IMR-90 (cell line): ENCODE measurements at regions not wholly inside any gene's neighbourhood (a gene's known extent, or its start where the extent isn't known, plus 50 kb on each side); places are given as distances from the start of the nearest gene placed in this dataset.
A peak's percentile ranks its signal among the peaks of the same experiment; 100 is the strongest.

Source experiments
- ATAC-seq: fragments of 200-7000 bp; cut with Tn5 transposase; 2 replicates; pipeline ENCODE4 v1.9.1; 2020; ENCODE audit warnings: low read depth, mild to moderate bottlenecking, moderate library complexity
- BruUV-seq: library from RNA; stranded (reverse); fragments of 400-500 nt; replicated peaks from 2 replicates; lab custom pipeline; 2021; lab: Mats Ljungman, UMichigan
- CTCF ChIA-PET: fragments of 300-600 bp; formaldehyde crosslinking; extraction: SDS; loops from one replicate; lab custom pipeline; 2021; ENCODE audit warnings: antibody characterized with exemption; lab: Yijun Ruan, JAX
- POLR2A ChIA-PET: fragments of 300-600 bp; sonication (Branson Sonifier 250); formaldehyde crosslinking; loops from one replicate; lab custom pipeline; 2022; ENCODE audit warnings: antibody characterized with exemption; ENCODE audit not compliant: unreplicated experiment; lab: Charles Lee
- DNase-seq: peaks from one replicate; pipeline ENCODE4 v3.0.0; 2013
- H2AFZ ChIP-seq: replicated peaks from 2 replicates; pipeline ENCODE3; 2013; ENCODE audit warnings: low read length, mild to moderate bottlenecking; ENCODE audit not compliant: poor library complexity
- H2AK5ac ChIP-seq: 2 replicates; pipeline ENCODE4 v1.6.1; 2013; ENCODE audit warnings: low read depth, low read length, inconsistent platforms
- H2AK9ac ChIP-seq: replicated peaks from 2 replicates; pipeline ENCODE3; 2013; ENCODE audit warnings: mild to moderate bottlenecking, low read depth, low read length, moderate library complexity; ENCODE audit not compliant: poor library complexity
- H2BK120ac ChIP-seq: 2 replicates; pipeline ENCODE4 v1.6.1; 2013; ENCODE audit warnings: low read depth, low read length, inconsistent platforms
- H2BK15ac ChIP-seq: 3 replicates; pipeline ENCODE4 v1.6.1; 2013; ENCODE audit warnings: low read depth, low read length, inconsistent platforms
- H2BK20ac ChIP-seq: 2 replicates; pipeline ENCODE4 v1.6.1; 2013; ENCODE audit warnings: low read depth, mild to moderate bottlenecking, inconsistent platforms, low read length, moderate library complexity
- H2BK5ac ChIP-seq: 2 replicates; pipeline ENCODE4 v1.6.1; 2013; ENCODE audit warnings: mild to moderate bottlenecking, low read depth, low read length, inconsistent platforms; ENCODE audit not compliant: poor library complexity, severe bottlenecking
- H3K14ac ChIP-seq: replicated peaks from 2 replicates; pipeline ENCODE4 v1.6.1; 2013; ENCODE audit warnings: low read depth, low read length, inconsistent platforms
- H3K18ac ChIP-seq: 2 replicates; pipeline ENCODE4 v1.6.1; 2013; ENCODE audit warnings: low read depth, low read length, control low read depth
- H3K23ac ChIP-seq: 2 replicates; pipeline ENCODE4 v1.6.1; 2013; ENCODE audit warnings: low read depth, low read length, inconsistent platforms
- H3K27ac ChIP-seq: 2 replicates; pipeline ENCODE4 v1.5.1; 2013; ENCODE audit warnings: mild to moderate bottlenecking, control low read depth, low read length; ENCODE audit not compliant: insufficient read depth
- H3K27me3 ChIP-seq: 2 replicates; pipeline ENCODE4 v1.6.1; 2013; ENCODE audit warnings: low read length; ENCODE audit not compliant: control insufficient read depth, insufficient read depth
- H3K36me3 ChIP-seq: 2 replicates; pipeline ENCODE4 v1.6.1; 2013; ENCODE audit warnings: low read length, mixed read lengths; ENCODE audit not compliant: control insufficient read depth, insufficient read depth
- H3K4ac ChIP-seq: 2 replicates; pipeline ENCODE4 v1.6.1; 2013; ENCODE audit warnings: low read depth, low read length, inconsistent platforms
- H3K4me1 ChIP-seq: 2 replicates; pipeline ENCODE4 v1.6.1; 2013; ENCODE audit warnings: low read length, mixed read lengths; ENCODE audit not compliant: control insufficient read depth, insufficient read depth
- H3K4me2 ChIP-seq: 2 replicates; pipeline ENCODE4 v1.6.1; 2013; ENCODE audit warnings: low read depth, mild to moderate bottlenecking, control low read depth, low read length, moderate library complexity
- H3K4me3 ChIP-seq: 2 replicates; pipeline ENCODE4 v1.5.1; 2013; ENCODE audit warnings: low read depth, mild to moderate bottlenecking, control low read depth, low read length, moderate library complexity; ENCODE audit not compliant: insufficient read depth
- H3K56ac ChIP-seq: 2 replicates; pipeline ENCODE4 v1.6.1; 2013; ENCODE audit warnings: low read length, inconsistent platforms; ENCODE audit not compliant: insufficient read depth; ENCODE audit errors: extremely low read depth
- H3K79me1 ChIP-seq, 2 experiments: 2 replicates each; pipeline ENCODE4 v1.6.1; 2013; ENCODE audit warnings: low read length in 2 of 2, inconsistent platforms in 1 of 2, low read depth in 1 of 2
- H3K9ac ChIP-seq: 2 replicates; pipeline ENCODE4 v1.6.1; 2013; ENCODE audit warnings: low read depth, low read length, control low read depth
- H3K9me1 ChIP-seq: 2 replicates; pipeline ENCODE4 v1.6.1; 2013; ENCODE audit warnings: low read length, inconsistent platforms; ENCODE audit not compliant: insufficient read depth
- H3K9me3 ChIP-seq: 2 replicates; pipeline ENCODE4 v1.6.1; 2013; ENCODE audit warnings: low read length; ENCODE audit not compliant: control insufficient read depth, insufficient read depth
- H4K20me1 ChIP-seq: 2 replicates; pipeline ENCODE4 v1.6.1; 2013; ENCODE audit warnings: low read length, inconsistent platforms; ENCODE audit not compliant: insufficient read depth
- H4K5ac ChIP-seq: 2 replicates; pipeline ENCODE4 v1.6.1; 2013; ENCODE audit warnings: mild to moderate bottlenecking, low read depth, low read length, control low read depth
- H4K8ac ChIP-seq, 2 experiments: 2 replicates each; pipeline ENCODE4 v1.6.1; 2013; ENCODE audit warnings: low read depth in 2 of 2, low read length in 2 of 2, control low read depth in 1 of 2, inconsistent platforms in 1 of 2
- H4K91ac ChIP-seq: 2 replicates; pipeline ENCODE4 v1.6.1; 2013; ENCODE audit warnings: low read depth, low read length, inconsistent platforms; ENCODE audit not compliant: insufficient read depth
- BHLHE40 ChIP-seq: fragments of 150-350 bp; IDR thresholded peaks from 2 replicates; pipeline ENCODE4 v1.6.1; 2016; ENCODE audit warnings: mild to moderate bottlenecking, low read depth, low read length
- CEBPB ChIP-seq: IDR thresholded peaks from 2 replicates; pipeline ENCODE4 v1.6.1; 2012; ENCODE audit warnings: low read depth, low read length, improper control_type of control experiment
- CTCF ChIP-seq: conservative IDR thresholded peaks from 2 replicates; pipeline ENCODE4 v1.5.1; 2012; ENCODE audit warnings: mild to moderate bottlenecking, low read depth, low read length, improper control_type of control experiment
- MAFK ChIP-seq: IDR thresholded peaks from 2 replicates; pipeline ENCODE4 v1.6.1; 2012; ENCODE audit warnings: low read depth, low read length, improper control_type of control experiment
- MAZ ChIP-seq: IDR thresholded peaks from 2 replicates; pipeline ENCODE4 v1.6.1; 2012; ENCODE audit warnings: low read depth, mild to moderate bottlenecking, low read length, improper control_type of control experiment, moderate library complexity, borderline replicate concordance
- MXI1 ChIP-seq: IDR thresholded peaks from 2 replicates; pipeline ENCODE4 v1.6.1; 2012; ENCODE audit warnings: low read depth, mild to moderate bottlenecking, low read length, moderate library complexity, borderline replicate concordance
- POLR2A ChIP-seq: IDR thresholded peaks from 2 replicates; pipeline ENCODE4 v1.6.1; 2012; ENCODE audit warnings: mild to moderate bottlenecking, low read depth, low read length
- WGBS, 2 experiments: methylation state at CpG; one replicate each; pipeline versions ENCODE4 v1.1.5 to v1.1.7; 2013; ENCODE audit warnings: missing lambda C conversion rate in 2 of 2; ENCODE audit not compliant: insufficient read length in 1 of 2; ENCODE audit errors: extremely low coverage in 2 of 2; 5-methylcytosine and 5-hydroxymethylcytosine counted together
- dilution Hi-C: fragments of 300-500 bp; cut with HindIII; formaldehyde crosslinking; loops from one replicate; pipeline ENCODE4 v1.14.3; 2018; ENCODE audit warnings: low sequenced_read_pairs; ENCODE audit not compliant: unreplicated experiment
- in situ Hi-C: fragments of 300-500 bp; cut with MboI; formaldehyde crosslinking; loops from 3 replicates; pipeline ENCODE4 v1.14.3; 2019; ENCODE audit warnings: low sequenced_read_pairs, inconsistent platforms, mixed read lengths
- intact Hi-C: fragments of 100-400 bp; cut with micrococcal nuclease; formaldehyde crosslinking; loops from 2 replicates; pipeline ENCODE4 v1.10.0; 2022

- H2BK120ac ChIP-seq, result peak overlapping the region; percentile 41; the same call in 1 of the 2 replicates
- peak overlapping the region; percentile 62; the same call in 1 of the 2 replicates for H3K4me2 ChIP-seq
- no peaks in the 10 kb centered on the region for H3K79me1 ChIP-seq
- H2AK9ac ChIP-seq, result peak overlapping the region; percentile 67
- intact Hi-C loops (no loop called here), dilution Hi-C loops (no loop called here), in situ Hi-C loops (no loop called here)
- no peak overlapping the region for H4K91ac ChIP-seq
- H3K27me3 ChIP-seq, result peaks cover 6% of the 10 kb centered on the region
- H3K14ac ChIP-seq, result no peak overlapping the region
- DNase-seq, result peak; percentile 87
- peak; percentile 84 for ATAC-seq
- peak overlapping the region; percentile 34; the same call in 1 of the 2 replicates for H3K4ac ChIP-seq
- peak overlapping the region; percentile 67; the same call in 1 of the 2 replicates for H3K18ac ChIP-seq
- H4K8ac ChIP-seq, result peak overlapping the region in 1 of 2 experiments; percentile 51; a peak in 1 of 4 replicates
- H3K9me3 ChIP-seq, result no peaks in the 10 kb centered on the region
- H2BK20ac ChIP-seq, result peak overlapping the region; percentile 79; the same call in 1 of the 2 replicates
- H3K27ac ChIP-seq, result no peak overlapping the region
- H3K9ac ChIP-seq, result no peak overlapping the region
- H2BK15ac ChIP-seq, result no peak overlapping the region
- H3K4me1 ChIP-seq, result peaks cover 8% of the 10 kb centered on the region
- H3K23ac ChIP-seq, result no peak overlapping the region
- H3K9me1 ChIP-seq, result peaks cover 6% of the 10 kb centered on the region; the same call in 1 of the 2 replicates
- no peak overlapping the region for H4K5ac ChIP-seq
- no peak overlapping the region for H3K56ac ChIP-seq
- no TSS peak for BruUV-seq
- H2AFZ ChIP-seq, result no peak overlapping the region
- no peaks in the 10 kb centered on the region for H3K36me3 ChIP-seq
- no peaks in the 10 kb centered on the region for H4K20me1 ChIP-seq
- WGBS, 2 experiments, result 10% methylated on average over 2 of the region's 9 CpGs; no CpG with 5 or more reads in 1 of the 2 experiments
- ChIA-PET CTCF (interaction anchor here (0.7 to 1.3 kb wide), 2 partner anchors 169 to 214 kb away, joined by 3 to 4 read pairs; no protein-coding TSS in a partner anchor), POLR2A (interaction anchor here (0.6 kb wide), 1 partner anchor 9 kb away, joined by 3 read pairs; no protein-coding TSS in a partner anchor)
- no peak for TF ChIP-seq CTCF
- TF ChIP-seq BHLHE40, result no peak
- no peak for TF ChIP-seq MAFK
- peak; percentile 97 for TF ChIP-seq CEBPB
- TF ChIP-seq MAZ, result no peak
- TF ChIP-seq POLR2A, result no peak
- TF ChIP-seq MXI1, result no peak
- peak overlapping the region; percentile 71 for H2BK5ac ChIP-seq
- H2AK5ac ChIP-seq, result peak overlapping the region; percentile 54; the same call in 1 of the 2 replicates
- H3K4me3 ChIP-seq, result no peak overlapping the region
Observed at GRCh38 chr2:10220902-10221391, 81.8 kb upstream of the HPCAL1 start.
